Activated effector memory CD4-positive, alpha-beta T cell treated with anti-CD3 and anti-CD28 coated beads, Interleukin-2, amount 50 U/mL, for 16 hours (primary cell): ENCODE measurements at regions not wholly inside any gene's neighbourhood (a gene's known extent, or its start where the extent isn't known, plus 50 kb on each side); places are given as distances from the start of the nearest gene placed in this dataset.

Source experiments
- DNase-seq: peaks from one replicate; pipeline ENCODE4 v3.0.0-alpha.2; 2020

GRCh38 chr5:14090755-14091154 lies 52.4 kb upstream of the TRIO start:
- DNase-seq: no peak

GRCh38 chr5:14090290-14090689 lies 52.9 kb upstream of the TRIO start:
- no peak for DNase-seq

- no peak for DNase-seq
Observed at GRCh38 chr5:14089198-14089597, 53.9 kb upstream of the TRIO start.

GRCh38 chr5:14086261-14086660 lies 56.9 kb upstream of the TRIO start:
- DNase-seq: no peak

- no peak for DNase-seq
Observed at GRCh38 chr5:14082973-14083372, 60.2 kb upstream of the TRIO start.

- DNase-seq: no peak
Observed at GRCh38 chr5:14082523-14082922, 60.6 kb upstream of the TRIO start.

- no peak for DNase-seq
Observed at GRCh38 chr5:14081791-14082190, 61.4 kb upstream of the TRIO start.

- DNase-seq: no peak
Observed at GRCh38 chr5:14078716-14079115, 64.4 kb upstream of the TRIO start.

- no peak for DNase-seq
Observed at GRCh38 chr5:14077501-14077900, 65.6 kb upstream of the TRIO start.

GRCh38 chr5:14076561-14076960 lies 66.6 kb upstream of the TRIO start:
- no peak for DNase-seq

- DNase-seq: no peak
Observed at GRCh38 chr5:14075937-14076336, 67.2 kb upstream of the TRIO start.

- no peak for DNase-seq
Observed at GRCh38 chr5:14071433-14071832, 71.7 kb upstream of the TRIO start.

- no peak for DNase-seq
Observed at GRCh38 chr5:14069021-14069420, 74.1 kb upstream of the TRIO start.

GRCh38 chr5:14068136-14068535 lies 75.0 kb upstream of the TRIO start:
- no peak for DNase-seq

GRCh38 chr5:14066326-14066725 lies 76.8 kb upstream of the TRIO start:
- no peak for DNase-seq

GRCh38 chr5:14064841-14065240 lies 78.3 kb upstream of the TRIO start:
- no peak for DNase-seq

- DNase-seq: no peak
Observed at GRCh38 chr5:14063691-14064090, 79.5 kb upstream of the TRIO start.

- DNase-seq: no peak
Observed at GRCh38 chr5:14063138-14063537, 80.0 kb upstream of the TRIO start.

GRCh38 chr5:14062178-14062577 lies 81.0 kb upstream of the TRIO start:
- DNase-seq: no peak

GRCh38 chr5:14061106-14061505 lies 82.0 kb upstream of the TRIO start:
- no peak for DNase-seq

- no peak for DNase-seq
Observed at GRCh38 chr5:14060218-14060617, 82.9 kb upstream of the TRIO start.

- no peak for DNase-seq
Observed at GRCh38 chr5:14059810-14060209, 83.3 kb upstream of the TRIO start.

- DNase-seq: no peak
Observed at GRCh38 chr5:14057289-14057688, 85.9 kb upstream of the TRIO start.

- no peak for DNase-seq
Observed at GRCh38 chr5:14056039-14056438, 87.1 kb upstream of the TRIO start.

GRCh38 chr5:14054965-14055963 lies 87.9 kb upstream of the TRIO start:
- DNase-seq: no peak
